GM21619 (cell line): ENCODE measurements at regions not wholly inside any gene's neighbourhood (a gene's known extent, or its start where the extent isn't known, plus 50 kb on each side); places are given as distances from the start of the nearest gene placed in this dataset.

Experiments used
- ATAC-seq: cut with Tn5 transposase; IDR thresholded peaks from one replicate; pipeline ENCODE4 v1.9.1; 2021; ENCODE audit not compliant: unreplicated experiment

- no peak for ATAC-seq
These were observed 169.9 kb downstream of the SLC28A3 start for GRCh38 chr9:84170521-84171141.

GRCh38 chr9:84173961-84174360, 166.6 kb downstream of the SLC28A3 start:
- ATAC-seq = no peak

GRCh38 chr9:84174486-84174885, 166.1 kb downstream of the SLC28A3 start:
- no peak for ATAC-seq

GRCh38 chr9:84177407-84177806, 163.2 kb downstream of the SLC28A3 start:
- no peak for ATAC-seq

GRCh38 chr9:84179531-84179930, 161.0 kb downstream of the SLC28A3 start:
- no peak for ATAC-seq

- no peak for ATAC-seq
These were observed 153.5 kb downstream of the SLC28A3 start for GRCh38 chr9:84187090-84187489.

GRCh38 chr9:84189904-84190303, 150.7 kb downstream of the SLC28A3 start:
- no peak for ATAC-seq

GRCh38 chr9:84190411-84190810, 150.1 kb downstream of the SLC28A3 start:
- ATAC-seq = no peak

GRCh38 chr9:84206801-84207370, 133.7 kb downstream of the SLC28A3 start:
- ATAC-seq = no peak

- ATAC-seq = no peak
These were observed 133.0 kb downstream of the SLC28A3 start for GRCh38 chr9:84207491-84207951.

- ATAC-seq = no peak
These were observed 128.3 kb downstream of the SLC28A3 start for GRCh38 chr9:84212246-84212645.

- no peak for ATAC-seq
These were observed 127.6 kb downstream of the SLC28A3 start for GRCh38 chr9:84212982-84213381.

GRCh38 chr9:84216151-84216550, 124.4 kb downstream of the SLC28A3 start:
- ATAC-seq = no peak

- ATAC-seq = no peak
These were observed 122.2 kb downstream of the SLC28A3 start for GRCh38 chr9:84218322-84218721.

GRCh38 chr9:84224246-84224645, 116.3 kb downstream of the SLC28A3 start:
- no peak for ATAC-seq
